IMR-90 (cell line): ENCODE measurements at regions not wholly inside any gene's neighbourhood (a gene's known extent, or its start where the extent isn't known, plus 50 kb on each side); places are given as distances from the start of the nearest gene placed in this dataset.

Experiments used
- ATAC-seq: fragments of 200-7000 bp; cut with Tn5 transposase; 2 replicates; pipeline ENCODE4 v1.9.1; 2020; ENCODE audit warnings: low read depth, mild to moderate bottlenecking, moderate library complexity
- BruUV-seq: library from RNA; stranded (reverse); fragments of 400-500 nt; replicated peaks from 2 replicates; lab custom pipeline; 2021; lab: Mats Ljungman, UMichigan
- CTCF ChIA-PET: fragments of 300-600 bp; formaldehyde crosslinking; extraction: SDS; loops from one replicate; lab custom pipeline; 2021; ENCODE audit warnings: antibody characterized with exemption; lab: Yijun Ruan, JAX
- POLR2A ChIA-PET: fragments of 300-600 bp; sonication (Branson Sonifier 250); formaldehyde crosslinking; loops from one replicate; lab custom pipeline; 2022; ENCODE audit warnings: antibody characterized with exemption; ENCODE audit not compliant: unreplicated experiment; lab: Charles Lee
- DNase-seq: peaks from one replicate; pipeline ENCODE4 v3.0.0; 2013
- H2AFZ ChIP-seq: replicated peaks from 2 replicates; pipeline ENCODE3; 2013; ENCODE audit warnings: low read length, mild to moderate bottlenecking; ENCODE audit not compliant: poor library complexity
- H2AK5ac ChIP-seq: 2 replicates; pipeline ENCODE4 v1.6.1; 2013; ENCODE audit warnings: low read depth, low read length, inconsistent platforms
- H2AK9ac ChIP-seq: replicated peaks from 2 replicates; pipeline ENCODE3; 2013; ENCODE audit warnings: mild to moderate bottlenecking, low read depth, low read length, moderate library complexity; ENCODE audit not compliant: poor library complexity
- H2BK120ac ChIP-seq: 2 replicates; pipeline ENCODE4 v1.6.1; 2013; ENCODE audit warnings: low read depth, low read length, inconsistent platforms
- H2BK15ac ChIP-seq: 3 replicates; pipeline ENCODE4 v1.6.1; 2013; ENCODE audit warnings: low read depth, low read length, inconsistent platforms
- H2BK20ac ChIP-seq: 2 replicates; pipeline ENCODE4 v1.6.1; 2013; ENCODE audit warnings: low read depth, mild to moderate bottlenecking, inconsistent platforms, low read length, moderate library complexity
- H2BK5ac ChIP-seq: 2 replicates; pipeline ENCODE4 v1.6.1; 2013; ENCODE audit warnings: mild to moderate bottlenecking, low read depth, low read length, inconsistent platforms; ENCODE audit not compliant: poor library complexity, severe bottlenecking
- H3K14ac ChIP-seq: replicated peaks from 2 replicates; pipeline ENCODE4 v1.6.1; 2013; ENCODE audit warnings: low read depth, low read length, inconsistent platforms
- H3K18ac ChIP-seq: 2 replicates; pipeline ENCODE4 v1.6.1; 2013; ENCODE audit warnings: low read depth, low read length, control low read depth
- H3K23ac ChIP-seq: 2 replicates; pipeline ENCODE4 v1.6.1; 2013; ENCODE audit warnings: low read depth, low read length, inconsistent platforms
- H3K27ac ChIP-seq: 2 replicates; pipeline ENCODE4 v1.5.1; 2013; ENCODE audit warnings: mild to moderate bottlenecking, control low read depth, low read length; ENCODE audit not compliant: insufficient read depth
- H3K27me3 ChIP-seq: 2 replicates; pipeline ENCODE4 v1.6.1; 2013; ENCODE audit warnings: low read length; ENCODE audit not compliant: control insufficient read depth, insufficient read depth
- H3K36me3 ChIP-seq: 2 replicates; pipeline ENCODE4 v1.6.1; 2013; ENCODE audit warnings: low read length, mixed read lengths; ENCODE audit not compliant: control insufficient read depth, insufficient read depth
- H3K4ac ChIP-seq: 2 replicates; pipeline ENCODE4 v1.6.1; 2013; ENCODE audit warnings: low read depth, low read length, inconsistent platforms
- H3K4me1 ChIP-seq: 2 replicates; pipeline ENCODE4 v1.6.1; 2013; ENCODE audit warnings: low read length, mixed read lengths; ENCODE audit not compliant: control insufficient read depth, insufficient read depth
- H3K4me2 ChIP-seq: 2 replicates; pipeline ENCODE4 v1.6.1; 2013; ENCODE audit warnings: low read depth, mild to moderate bottlenecking, control low read depth, low read length, moderate library complexity
- H3K4me3 ChIP-seq: 2 replicates; pipeline ENCODE4 v1.5.1; 2013; ENCODE audit warnings: low read depth, mild to moderate bottlenecking, control low read depth, low read length, moderate library complexity; ENCODE audit not compliant: insufficient read depth
- H3K56ac ChIP-seq: 2 replicates; pipeline ENCODE4 v1.6.1; 2013; ENCODE audit warnings: low read length, inconsistent platforms; ENCODE audit not compliant: insufficient read depth; ENCODE audit errors: extremely low read depth
- H3K79me1 ChIP-seq, 2 experiments: 2 replicates each; pipeline ENCODE4 v1.6.1; 2013; ENCODE audit warnings: low read length in 2 of 2, inconsistent platforms in 1 of 2, low read depth in 1 of 2
- H3K9ac ChIP-seq: 2 replicates; pipeline ENCODE4 v1.6.1; 2013; ENCODE audit warnings: low read depth, low read length, control low read depth
- H3K9me1 ChIP-seq: 2 replicates; pipeline ENCODE4 v1.6.1; 2013; ENCODE audit warnings: low read length, inconsistent platforms; ENCODE audit not compliant: insufficient read depth
- H3K9me3 ChIP-seq: 2 replicates; pipeline ENCODE4 v1.6.1; 2013; ENCODE audit warnings: low read length; ENCODE audit not compliant: control insufficient read depth, insufficient read depth
- H4K20me1 ChIP-seq: 2 replicates; pipeline ENCODE4 v1.6.1; 2013; ENCODE audit warnings: low read length, inconsistent platforms; ENCODE audit not compliant: insufficient read depth
- H4K5ac ChIP-seq: 2 replicates; pipeline ENCODE4 v1.6.1; 2013; ENCODE audit warnings: mild to moderate bottlenecking, low read depth, low read length, control low read depth
- H4K8ac ChIP-seq, 2 experiments: 2 replicates each; pipeline ENCODE4 v1.6.1; 2013; ENCODE audit warnings: low read depth in 2 of 2, low read length in 2 of 2, control low read depth in 1 of 2, inconsistent platforms in 1 of 2
- H4K91ac ChIP-seq: 2 replicates; pipeline ENCODE4 v1.6.1; 2013; ENCODE audit warnings: low read depth, low read length, inconsistent platforms; ENCODE audit not compliant: insufficient read depth
- CTCF ChIP-seq: conservative IDR thresholded peaks from 2 replicates; pipeline ENCODE4 v1.5.1; 2012; ENCODE audit warnings: mild to moderate bottlenecking, low read depth, low read length, improper control_type of control experiment
- ELK1 ChIP-seq: fragments of 150-350 bp; IDR thresholded peaks from 2 replicates; pipeline ENCODE4 v1.6.1; 2016; ENCODE audit warnings: low read depth, mild to moderate bottlenecking, low read length, moderate library complexity, borderline replicate concordance
- MAFK ChIP-seq: IDR thresholded peaks from 2 replicates; pipeline ENCODE4 v1.6.1; 2012; ENCODE audit warnings: low read depth, low read length, improper control_type of control experiment
- MAZ ChIP-seq: IDR thresholded peaks from 2 replicates; pipeline ENCODE4 v1.6.1; 2012; ENCODE audit warnings: low read depth, mild to moderate bottlenecking, low read length, improper control_type of control experiment, moderate library complexity, borderline replicate concordance
- NFE2L2 ChIP-seq: fragments of 150-350 bp; IDR thresholded peaks from 2 replicates; pipeline ENCODE4 v1.6.1; 2016; ENCODE audit warnings: low read depth, mild to moderate bottlenecking, low read length
- RFX5 ChIP-seq: IDR thresholded peaks from 2 replicates; pipeline ENCODE4 v1.8.0; 2012; ENCODE audit warnings: low read depth, mild to moderate bottlenecking, low read length, moderate library complexity
- SMC3 ChIP-seq: fragments of 150-350 bp; IDR thresholded peaks from 2 replicates; pipeline ENCODE4 v1.6.1; 2016; ENCODE audit warnings: low read depth, mild to moderate bottlenecking, antibody characterized with exemption, low read length, moderate library complexity
- USF2 ChIP-seq: fragments of 150-350 bp; IDR thresholded peaks from 2 replicates; pipeline ENCODE4 v1.6.1; 2017; ENCODE audit warnings: mild to moderate bottlenecking, antibody characterized with exemption, low read length, low read depth
- WGBS, 2 experiments: methylation state at CpG; one replicate each; pipeline versions ENCODE4 v1.1.5 to v1.1.7; 2013; ENCODE audit warnings: missing lambda C conversion rate in 2 of 2; ENCODE audit not compliant: insufficient read length in 1 of 2; ENCODE audit errors: extremely low coverage in 2 of 2; 5-methylcytosine and 5-hydroxymethylcytosine counted together
- dilution Hi-C: fragments of 300-500 bp; cut with HindIII; formaldehyde crosslinking; loops from one replicate; pipeline ENCODE4 v1.14.3; 2018; ENCODE audit warnings: low sequenced_read_pairs; ENCODE audit not compliant: unreplicated experiment
- in situ Hi-C: fragments of 300-500 bp; cut with MboI; formaldehyde crosslinking; loops from 3 replicates; pipeline ENCODE4 v1.14.3; 2019; ENCODE audit warnings: low sequenced_read_pairs, inconsistent platforms, mixed read lengths
- intact Hi-C: fragments of 100-400 bp; cut with micrococcal nuclease; formaldehyde crosslinking; loops from 2 replicates; pipeline ENCODE4 v1.10.0; 2022

GRCh38 chr2:12199491-12200211, 453.2 kb downstream of the LPIN1 start:
- Histone ChIP-seq H4K20me1 (no peaks in the 10 kb centered on the region), H3K56ac (no peak overlapping the region), H3K9me1 (no peaks in the 10 kb centered on the region), H3K4me1 (peaks cover 3% of the 10 kb centered on the region), H2AFZ (no peak overlapping the region), H3K9ac (no peak overlapping the region), H4K5ac (no peak overlapping the region), H3K9me3 (no peaks in the 10 kb centered on the region; the same call in 1 of the 2 replicates), H3K27me3 (no peaks in the 10 kb centered on the region), H3K4me2 (no peak overlapping the region), H2AK9ac (no peak overlapping the region), H2BK20ac (no peak overlapping the region), H3K79me1 (no peaks in the 10 kb centered on the region), H3K27ac (no peak overlapping the region), H2BK15ac (no peak overlapping the region), H3K18ac (no peak overlapping the region), H4K8ac (no peak overlapping the region), H3K14ac (no peak overlapping the region), H3K36me3 (no peaks in the 10 kb centered on the region), H3K4me3 (no peak overlapping the region), H3K4ac (no peak overlapping the region), H2BK120ac (no peak overlapping the region), H2BK5ac (no peak overlapping the region), H3K23ac (no peak overlapping the region), H4K91ac (no peak overlapping the region), H2AK5ac (no peak overlapping the region)
- ChIA-PET POLR2A (no interaction called here), CTCF (interaction anchor here (0.6 to 1.0 kb wide), 2 partner anchors 11 to 229 kb away, joined by 3 read pairs; no protein-coding TSS in a partner anchor)
- DNase-seq (no peak), ATAC-seq (no peak)
- 23% methylated on average over 3 of the region's 8 CpGs; no CpG with 5 or more reads in 1 of the 2 experiments for WGBS, 2 experiments
- in situ Hi-C loops: no loop called here
- dilution Hi-C loops: no loop called here
- intact Hi-C loops: no loop called here
- BruUV-seq: no TSS peak
- no peak for TF ChIP-seq RFX5
- no peak for TF ChIP-seq MAFK
- TF ChIP-seq USF2: no peak
- TF ChIP-seq CTCF: no peak
- TF ChIP-seq SMC3: no peak
- TF ChIP-seq MAZ: no peak
- TF ChIP-seq ELK1: no peak
- no peak for TF ChIP-seq NFE2L2
